Lower leg skin (tissue), 3 donors: ENCODE measurements at regions not wholly inside any gene's neighbourhood (a gene's known extent, or its start where the extent isn't known, plus 50 kb on each side); places are given as distances from the start of the nearest gene placed in this dataset.
"Not testable (repeated sequence)": the region's sequence is repeated elsewhere in the genome, so short reads cannot be mapped to it uniquely, and the experiment has no call there.

Experiments
- POLR2A ChIP-seq, 2 donors: fragments of 450-650 bp; IDR thresholded peaks; one replicate each; pipeline ENCODE4 v1.6.1; 2016 to 2017; ENCODE audit warnings: antibody characterized with exemption in 2 of 2, mild to moderate bottlenecking in 1 of 2, moderate library complexity in 1 of 2
- TF ChIP-seq, protein P1 (sequence below), 3 donors: fragments of 450-650 bp; IDR thresholded peaks; one replicate each; pipeline ENCODE4 v1.5.1; 2016; ENCODE audit warnings: antibody characterized with exemption in 3 of 3, mild to moderate bottlenecking in 3 of 3, moderate library complexity in 2 of 3

DNA sequence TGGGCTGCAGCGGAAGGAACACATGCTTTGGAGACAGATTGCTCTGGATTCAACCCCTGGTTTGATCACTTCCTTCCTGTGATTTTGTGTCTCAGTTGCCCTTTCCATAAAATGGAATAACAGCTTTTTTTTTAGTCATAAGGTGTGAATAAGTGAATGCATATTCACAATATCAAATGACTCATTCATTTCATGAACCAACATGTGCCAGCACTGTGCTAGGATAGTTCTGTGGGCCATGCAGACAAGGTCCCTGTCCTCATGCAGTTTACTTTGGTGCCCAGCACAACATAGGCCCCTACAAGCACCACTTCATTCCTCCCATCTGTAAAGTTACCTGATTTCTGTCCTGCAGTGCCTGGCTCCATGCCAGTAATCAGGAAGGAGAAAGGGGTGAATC lies 89.4 kb downstream of the TRIM43 start:
- TF ChIP-seq, protein P1, sequence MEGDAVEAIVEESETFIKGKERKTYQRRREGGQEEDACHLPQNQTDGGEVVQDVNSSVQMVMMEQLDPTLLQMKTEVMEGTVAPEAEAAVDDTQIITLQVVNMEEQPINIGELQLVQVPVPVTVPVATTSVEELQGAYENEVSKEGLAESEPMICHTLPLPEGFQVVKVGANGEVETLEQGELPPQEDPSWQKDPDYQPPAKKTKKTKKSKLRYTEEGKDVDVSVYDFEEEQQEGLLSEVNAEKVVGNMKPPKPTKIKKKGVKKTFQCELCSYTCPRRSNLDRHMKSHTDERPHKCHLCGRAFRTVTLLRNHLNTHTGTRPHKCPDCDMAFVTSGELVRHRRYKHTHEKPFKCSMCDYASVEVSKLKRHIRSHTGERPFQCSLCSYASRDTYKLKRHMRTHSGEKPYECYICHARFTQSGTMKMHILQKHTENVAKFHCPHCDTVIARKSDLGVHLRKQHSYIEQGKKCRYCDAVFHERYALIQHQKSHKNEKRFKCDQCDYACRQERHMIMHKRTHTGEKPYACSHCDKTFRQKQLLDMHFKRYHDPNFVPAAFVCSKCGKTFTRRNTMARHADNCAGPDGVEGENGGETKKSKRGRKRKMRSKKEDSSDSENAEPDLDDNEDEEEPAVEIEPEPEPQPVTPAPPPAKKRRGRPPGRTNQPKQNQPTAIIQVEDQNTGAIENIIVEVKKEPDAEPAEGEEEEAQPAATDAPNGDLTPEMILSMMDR (IDR thresholded peaks at IDR 0.05), result not testable (repeated sequence)
- not testable (repeated sequence) for TF ChIP-seq POLR2A (IDR thresholded peaks at IDR 0.05)
